ENCODE measurements at regions not wholly inside any gene's neighbourhood (a gene's known extent, or its start where the extent isn't known, plus 50 kb on each side); places are given as distances from the start of the nearest gene placed in this dataset.

DNA sequence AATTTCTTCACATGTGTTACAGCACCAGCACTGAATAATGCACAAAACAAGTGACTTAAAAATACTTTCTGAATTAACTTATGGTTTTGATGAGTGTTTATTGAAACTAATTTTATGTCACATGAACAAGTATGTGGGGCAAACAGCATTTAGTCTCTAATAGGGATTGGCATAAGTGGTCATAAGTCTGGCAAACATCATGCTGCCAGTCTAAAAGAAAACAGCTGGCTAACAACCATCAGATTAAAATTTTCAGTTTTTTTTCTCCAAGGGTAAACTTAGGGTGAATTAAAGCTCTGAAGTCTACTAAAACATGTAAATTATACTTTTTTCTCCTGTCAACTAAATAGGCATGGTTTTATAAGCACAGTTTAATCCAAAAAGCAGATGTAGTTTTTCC lies 1014.2 kb downstream of the FAT4 start:
- TF ChIP-seq TOX (CRISPR knock-in tag; IDR thresholded peaks at IDR 0.05; ENCODE audit: borderline replicate concordance) (no peak), RARB (CRISPR knock-in tag; IDR thresholded peaks at IDR 0.05) (no peak), ARNTL (CRISPR knock-in tag; IDR thresholded peaks at IDR 0.05; ENCODE audit: borderline replicate concordance, low read depth) (no peak), GLIS3 (CRISPR knock-in tag; IDR thresholded peaks at IDR 0.05) (no peak), ZFP30 (CRISPR knock-in tag; IDR thresholded peaks at IDR 0.05) (no peak), CSDC2 (CRISPR knock-in tag; IDR thresholded peaks at IDR 0.05) (no peak), ZNF70 (CRISPR knock-in tag; IDR thresholded peaks at IDR 0.05) (no peak), OSR1 (CRISPR knock-in tag; IDR thresholded peaks at IDR 0.05) (no peak), ZC3H10 (CRISPR knock-in tag; IDR thresholded peaks at IDR 0.05) (no peak)
- TF ChIP-seq, protein P1, sequence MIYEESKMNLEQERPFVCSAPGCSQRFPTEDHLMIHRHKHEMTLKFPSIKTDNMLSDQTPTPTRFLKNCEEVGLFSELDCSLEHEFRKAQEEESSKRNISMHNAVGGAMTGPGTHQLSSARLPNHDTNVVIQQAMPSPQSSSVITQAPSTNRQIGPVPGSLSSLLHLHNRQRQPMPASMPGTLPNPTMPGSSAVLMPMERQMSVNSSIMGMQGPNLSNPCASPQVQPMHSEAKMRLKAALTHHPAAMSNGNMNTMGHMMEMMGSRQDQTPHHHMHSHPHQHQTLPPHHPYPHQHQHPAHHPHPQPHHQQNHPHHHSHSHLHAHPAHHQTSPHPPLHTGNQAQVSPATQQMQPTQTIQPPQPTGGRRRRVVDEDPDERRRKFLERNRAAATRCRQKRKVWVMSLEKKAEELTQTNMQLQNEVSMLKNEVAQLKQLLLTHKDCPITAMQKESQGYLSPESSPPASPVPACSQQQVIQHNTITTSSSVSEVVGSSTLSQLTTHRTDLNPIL (CRISPR knock-in tag; IDR thresholded peaks at IDR 0.05; ENCODE audit: low read depth): no peak
- TF ChIP-seq, protein P2, sequence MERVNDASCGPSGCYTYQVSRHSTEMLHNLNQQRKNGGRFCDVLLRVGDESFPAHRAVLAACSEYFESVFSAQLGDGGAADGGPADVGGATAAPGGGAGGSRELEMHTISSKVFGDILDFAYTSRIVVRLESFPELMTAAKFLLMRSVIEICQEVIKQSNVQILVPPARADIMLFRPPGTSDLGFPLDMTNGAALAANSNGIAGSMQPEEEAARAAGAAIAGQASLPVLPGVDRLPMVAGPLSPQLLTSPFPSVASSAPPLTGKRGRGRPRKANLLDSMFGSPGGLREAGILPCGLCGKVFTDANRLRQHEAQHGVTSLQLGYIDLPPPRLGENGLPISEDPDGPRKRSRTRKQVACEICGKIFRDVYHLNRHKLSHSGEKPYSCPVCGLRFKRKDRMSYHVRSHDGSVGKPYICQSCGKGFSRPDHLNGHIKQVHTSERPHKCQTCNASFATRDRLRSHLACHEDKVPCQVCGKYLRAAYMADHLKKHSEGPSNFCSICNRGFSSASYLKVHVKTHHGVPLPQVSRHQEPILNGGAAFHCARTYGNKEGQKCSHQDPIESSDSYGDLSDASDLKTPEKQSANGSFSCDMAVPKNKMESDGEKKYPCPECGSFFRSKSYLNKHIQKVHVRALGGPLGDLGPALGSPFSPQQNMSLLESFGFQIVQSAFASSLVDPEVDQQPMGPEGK (CRISPR knock-in tag; IDR thresholded peaks at IDR 0.05; ENCODE audit: borderline replicate concordance): no peak
- TF ChIP-seq, protein P3, sequence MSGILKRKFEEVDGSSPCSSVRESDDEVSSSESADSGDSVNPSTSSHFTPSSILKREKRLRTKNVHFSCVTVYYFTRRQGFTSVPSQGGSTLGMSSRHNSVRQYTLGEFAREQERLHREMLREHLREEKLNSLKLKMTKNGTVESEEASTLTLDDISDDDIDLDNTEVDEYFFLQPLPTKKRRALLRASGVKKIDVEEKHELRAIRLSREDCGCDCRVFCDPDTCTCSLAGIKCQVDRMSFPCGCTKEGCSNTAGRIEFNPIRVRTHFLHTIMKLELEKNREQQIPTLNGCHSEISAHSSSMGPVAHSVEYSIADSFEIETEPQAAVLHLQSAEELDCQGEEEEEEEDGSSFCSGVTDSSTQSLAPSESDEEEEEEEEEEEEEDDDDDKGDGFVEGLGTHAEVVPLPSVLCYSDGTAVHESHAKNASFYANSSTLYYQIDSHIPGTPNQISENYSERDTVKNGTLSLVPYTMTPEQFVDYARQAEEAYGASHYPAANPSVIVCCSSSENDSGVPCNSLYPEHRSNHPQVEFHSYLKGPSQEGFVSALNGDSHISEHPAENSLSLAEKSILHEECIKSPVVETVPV (CRISPR knock-in tag; IDR thresholded peaks at IDR 0.05): no peak
- TF ChIP-seq, protein P4, sequence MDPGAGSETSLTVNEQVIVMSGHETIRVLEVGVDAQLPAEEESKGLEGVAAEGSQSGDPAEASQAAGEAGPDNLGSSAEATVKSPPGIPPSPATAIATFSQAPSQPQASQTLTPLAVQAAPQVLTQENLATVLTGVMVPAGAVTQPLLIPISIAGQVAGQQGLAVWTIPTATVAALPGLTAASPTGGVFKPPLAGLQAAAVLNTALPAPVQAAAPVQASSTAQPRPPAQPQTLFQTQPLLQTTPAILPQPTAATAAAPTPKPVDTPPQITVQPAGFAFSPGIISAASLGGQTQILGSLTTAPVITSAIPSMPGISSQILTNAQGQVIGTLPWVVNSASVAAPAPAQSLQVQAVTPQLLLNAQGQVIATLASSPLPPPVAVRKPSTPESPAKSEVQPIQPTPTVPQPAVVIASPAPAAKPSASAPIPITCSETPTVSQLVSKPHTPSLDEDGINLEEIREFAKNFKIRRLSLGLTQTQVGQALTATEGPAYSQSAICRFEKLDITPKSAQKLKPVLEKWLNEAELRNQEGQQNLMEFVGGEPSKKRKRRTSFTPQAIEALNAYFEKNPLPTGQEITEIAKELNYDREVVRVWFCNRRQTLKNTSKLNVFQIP (CRISPR knock-in tag; IDR thresholded peaks at IDR 0.05; ENCODE audit: borderline replicate concordance, low read depth): no peak
